ENCODE measurements at regions not wholly inside any gene's neighbourhood (a gene's known extent, or its start where the extent isn't known, plus 50 kb on each side); places are given as distances from the start of the nearest gene placed in this dataset.

- Histone ChIP-seq H4K91ac (ENCODE audit: low read depth, low read length, poor library complexity) (no peak overlapping the region), H3K23ac (ENCODE audit: low read depth, low read length, poor library complexity) (no peak overlapping the region), H3K36me3 (replicated peaks in 1 of 2; ENCODE audit: control insufficient read depth in 2 of 2, insufficient read depth in 2 of 2, low read length in 2 of 2) (no peaks in the 10 kb centered on the region), H3K4ac (ENCODE audit: low read length) (no peak overlapping the region), H4K8ac (ENCODE audit: low read depth, low read length) (no peak overlapping the region), H2AFZ (ENCODE audit: low read length) (no peak overlapping the region), H2BK120ac (ENCODE audit: low read depth, low read length) (no peak overlapping the region), H3K9me3 (replicated peaks in 1 of 2; ENCODE audit: control insufficient read depth in 2 of 2, insufficient read depth in 1 of 2, low read depth in 1 of 2, low read length in 2 of 2) (peaks cover 0 to 3% of the 10 kb centered on the region in 2 donors), H2BK15ac (ENCODE audit: low read length) (peak overlapping the region; percentile 29), H3K9ac (ENCODE audit: low read depth, low read length, poor library complexity) (no peak overlapping the region), H2BK12ac (ENCODE audit: low read length) (peak overlapping the region; percentile 91), H3K18ac (ENCODE audit: low read length) (peak overlapping the region; percentile 80), H3K4me2 (ENCODE audit: insufficient read depth, low read length, poor library complexity, severe bottlenecking) (no peak overlapping the region), H3K4me3 (ENCODE audit: low read length in 2 of 2) (no peak overlapping the region), H3K79me1 (ENCODE audit: low read depth, low read length) (no peaks in the 10 kb centered on the region), H3K27me3 (ENCODE audit: control insufficient read depth in 3 of 3, insufficient read depth in 3 of 3, low read depth in 1 of 3, low read length in 3 of 3) (no peaks in the 10 kb centered on the region), H3K4me1 (ENCODE audit: control insufficient read depth in 2 of 2, insufficient read depth in 1 of 2, low read depth in 1 of 2, low read length in 2 of 2) (peaks cover 23 to 25% of the 10 kb centered on the region in 2 donors), H3K14ac (ENCODE audit: low read length) (no peak overlapping the region), H2BK5ac (ENCODE audit: low read length) (no peak overlapping the region), H3K27ac (replicated peaks; ENCODE audit: low read length) (no peak overlapping the region), H2AK5ac (ENCODE audit: low read depth, low read length) (peak overlapping the region; percentile 86)
- DNase-seq (ENCODE audit: low spot score) = no peak
- no CpG with 5 or more reads among the region's 13 CpGs for WGBS, 2 donors (ENCODE audit: extremely low coverage in 2 of 2, insufficient read length in 2 of 2, insufficient replicate concordance in 1 of 2)
Observed at GRCh38 chr22:27499121-27499520, 302.4 kb downstream of the MN1 start.

GRCh38 chr22:27501191-27501936 lies 300.2 kb downstream of the MN1 start:
- H3K4ac ChIP-seq (ENCODE audit: low read length) = no peak overlapping the region
- H3K4me3 ChIP-seq (ENCODE audit: low read length in 2 of 2) = no peak overlapping the region
- peak overlapping the region; percentile 93 for H3K18ac ChIP-seq (ENCODE audit: low read length)
- no peak overlapping the region for H2BK15ac ChIP-seq (ENCODE audit: low read length)
- no peaks in the 10 kb centered on the region for H3K36me3 ChIP-seq (replicated peaks in 1 of 2; ENCODE audit: control insufficient read depth in 2 of 2, insufficient read depth in 2 of 2, low read length in 2 of 2)
- no peak overlapping the region for H3K23ac ChIP-seq (ENCODE audit: low read depth, low read length, poor library complexity)
- no peak overlapping the region for H3K14ac ChIP-seq (ENCODE audit: low read length)
- H2BK12ac ChIP-seq (ENCODE audit: low read length) = no peak overlapping the region
- DNase-seq (ENCODE audit: low spot score) = no peak
- no peak overlapping the region for H2BK5ac ChIP-seq (ENCODE audit: low read length)
- no peak overlapping the region for H4K8ac ChIP-seq (ENCODE audit: low read depth, low read length)
- H3K27me3 ChIP-seq (ENCODE audit: control insufficient read depth in 3 of 3, insufficient read depth in 3 of 3, low read depth in 1 of 3, low read length in 3 of 3) = no peaks in the 10 kb centered on the region
- peak overlapping the region; percentile 94 for H3K27ac ChIP-seq (replicated peaks; ENCODE audit: low read length)
- peak overlapping the region; percentile 30 for H2AK5ac ChIP-seq (ENCODE audit: low read depth, low read length)
- no peak overlapping the region for H2BK120ac ChIP-seq (ENCODE audit: low read depth, low read length)
- no CpG with 5 or more reads among the region's 9 CpGs for WGBS, 2 donors (ENCODE audit: extremely low coverage in 2 of 2, insufficient read length in 2 of 2, insufficient replicate concordance in 1 of 2)
- no peak overlapping the region for H4K91ac ChIP-seq (ENCODE audit: low read depth, low read length, poor library complexity)
- no peaks in the 10 kb centered on the region for H3K79me1 ChIP-seq (ENCODE audit: low read depth, low read length)
- H3K9me3 ChIP-seq (replicated peaks in 1 of 2; ENCODE audit: control insufficient read depth in 2 of 2, insufficient read depth in 1 of 2, low read depth in 1 of 2, low read length in 2 of 2) = peaks cover 0 to 3% of the 10 kb centered on the region in 2 donors
- no peak overlapping the region for H3K4me2 ChIP-seq (ENCODE audit: insufficient read depth, low read length, poor library complexity, severe bottlenecking)
- peaks cover 11 to 16% of the 10 kb centered on the region in 2 donors for H3K4me1 ChIP-seq (ENCODE audit: control insufficient read depth in 2 of 2, insufficient read depth in 1 of 2, low read depth in 1 of 2, low read length in 2 of 2)
- H3K9ac ChIP-seq (ENCODE audit: low read depth, low read length, poor library complexity) = no peak overlapping the region
- H2AFZ ChIP-seq (ENCODE audit: low read length) = peak overlapping the region; percentile 65

- no peaks in the 10 kb centered on the region for H3K79me1 ChIP-seq (ENCODE audit: low read depth, low read length)
- no peak overlapping the region for H3K23ac ChIP-seq (ENCODE audit: low read depth, low read length, poor library complexity)
- peak overlapping the region; percentile 11 for H3K27ac ChIP-seq (replicated peaks; ENCODE audit: low read length)
- peaks cover 11 to 19% of the 10 kb centered on the region in 2 donors for H3K4me1 ChIP-seq (ENCODE audit: control insufficient read depth in 2 of 2, insufficient read depth in 1 of 2, low read depth in 1 of 2, low read length in 2 of 2)
- peaks cover 0 to 3% of the 10 kb centered on the region in 2 donors for H3K9me3 ChIP-seq (replicated peaks in 1 of 2; ENCODE audit: control insufficient read depth in 2 of 2, insufficient read depth in 1 of 2, low read depth in 1 of 2, low read length in 2 of 2)
- peak overlapping the region; percentile 2 for H3K18ac ChIP-seq (ENCODE audit: low read length)
- no peak overlapping the region for H4K8ac ChIP-seq (ENCODE audit: low read depth, low read length)
- no peak overlapping the region for H3K4me3 ChIP-seq (ENCODE audit: low read length in 2 of 2)
- H3K9ac ChIP-seq (ENCODE audit: low read depth, low read length, poor library complexity) = no peak overlapping the region
- peak overlapping the region; percentile 2 for H2BK12ac ChIP-seq (ENCODE audit: low read length)
- peak overlapping the region; percentile 11 for H2BK15ac ChIP-seq (ENCODE audit: low read length)
- H2BK120ac ChIP-seq (ENCODE audit: low read depth, low read length) = no peak overlapping the region
- no peak overlapping the region for H2AFZ ChIP-seq (ENCODE audit: low read length)
- H3K14ac ChIP-seq (ENCODE audit: low read length) = no peak overlapping the region
- no peak overlapping the region for H2BK5ac ChIP-seq (ENCODE audit: low read length)
- no peaks in the 10 kb centered on the region for H3K27me3 ChIP-seq (ENCODE audit: control insufficient read depth in 3 of 3, insufficient read depth in 3 of 3, low read depth in 1 of 3, low read length in 3 of 3)
- DNase-seq (ENCODE audit: low spot score) = no peak
- whole genome bisulfite sequencing, 2 donors (ENCODE audit: extremely low coverage in 2 of 2, insufficient read length in 2 of 2, insufficient replicate concordance in 1 of 2) = no CpG with 5 or more reads among the region's 4 CpGs
- no peak overlapping the region for H4K91ac ChIP-seq (ENCODE audit: low read depth, low read length, poor library complexity)
- no peak overlapping the region for H2AK5ac ChIP-seq (ENCODE audit: low read depth, low read length)
- no peaks in the 10 kb centered on the region for H3K36me3 ChIP-seq (replicated peaks in 1 of 2; ENCODE audit: control insufficient read depth in 2 of 2, insufficient read depth in 2 of 2, low read length in 2 of 2)
- H3K4me2 ChIP-seq (ENCODE audit: insufficient read depth, low read length, poor library complexity, severe bottlenecking) = no peak overlapping the region
- no peak overlapping the region for H3K4ac ChIP-seq (ENCODE audit: low read length)
Observed at GRCh38 chr22:27502327-27502726, 299.2 kb downstream of the MN1 start.

- H3K36me3 ChIP-seq (replicated peaks in 1 of 2; ENCODE audit: control insufficient read depth in 2 of 2, insufficient read depth in 2 of 2, low read length in 2 of 2) = no peaks in the 10 kb centered on the region
- peaks cover 0 to 8% of the 10 kb centered on the region in 2 donors for H3K9me3 ChIP-seq (replicated peaks in 1 of 2; ENCODE audit: control insufficient read depth in 2 of 2, insufficient read depth in 1 of 2, low read depth in 1 of 2, low read length in 2 of 2)
- no peak overlapping the region for H3K4me2 ChIP-seq (ENCODE audit: insufficient read depth, low read length, poor library complexity, severe bottlenecking)
- H2BK5ac ChIP-seq (ENCODE audit: low read length) = no peak overlapping the region
- no peak overlapping the region for H3K27ac ChIP-seq (replicated peaks; ENCODE audit: low read length)
- peaks cover 11 to 19% of the 10 kb centered on the region in 2 donors for H3K4me1 ChIP-seq (ENCODE audit: control insufficient read depth in 2 of 2, insufficient read depth in 1 of 2, low read depth in 1 of 2, low read length in 2 of 2)
- no peaks in the 10 kb centered on the region for H3K27me3 ChIP-seq (ENCODE audit: control insufficient read depth in 3 of 3, insufficient read depth in 3 of 3, low read depth in 1 of 3, low read length in 3 of 3)
- H4K91ac ChIP-seq (ENCODE audit: low read depth, low read length, poor library complexity) = no peak overlapping the region
- peak overlapping the region; percentile 1 for H3K9ac ChIP-seq (ENCODE audit: low read depth, low read length, poor library complexity)
- peak overlapping the region; percentile 77 for H2BK15ac ChIP-seq (ENCODE audit: low read length)
- peak overlapping the region; percentile 88 for H3K18ac ChIP-seq (ENCODE audit: low read length)
- peak overlapping the region; percentile 88 for H2AK5ac ChIP-seq (ENCODE audit: low read depth, low read length)
- H3K14ac ChIP-seq (ENCODE audit: low read length) = no peak overlapping the region
- WGBS, 2 donors (ENCODE audit: extremely low coverage in 2 of 2, insufficient read length in 2 of 2, insufficient replicate concordance in 1 of 2) = no CpG with 5 or more reads among the region's 18 CpGs
- no peak overlapping the region for H2AFZ ChIP-seq (ENCODE audit: low read length)
- no peak for DNase-seq (ENCODE audit: low spot score)
- peak overlapping the region; percentile 43 for H2BK120ac ChIP-seq (ENCODE audit: low read depth, low read length)
- H2BK12ac ChIP-seq (ENCODE audit: low read length) = peak overlapping the region; percentile 4
- no peak overlapping the region for H3K4me3 ChIP-seq (ENCODE audit: low read length in 2 of 2)
- H3K79me1 ChIP-seq (ENCODE audit: low read depth, low read length) = no peaks in the 10 kb centered on the region
- no peak overlapping the region for H3K23ac ChIP-seq (ENCODE audit: low read depth, low read length, poor library complexity)
- no peak overlapping the region for H3K4ac ChIP-seq (ENCODE audit: low read length)
- no peak overlapping the region for H4K8ac ChIP-seq (ENCODE audit: low read depth, low read length)
Observed at GRCh38 chr22:27504360-27505253, 296.9 kb downstream of the MN1 start.

Measured in neuronal stem cell (in vitro differentiated cells).